ENCODE measurements at regions not wholly inside any gene's neighbourhood (a gene's known extent, or its start where the extent isn't known, plus 50 kb on each side); places are given as distances from the start of the nearest gene placed in this dataset.
"Not testable (repeated sequence)": the region's sequence is repeated elsewhere in the genome, so short reads cannot be mapped to it uniquely, and the experiment has no call there.

- no peak for DNase-seq
Measured at GRCh38 chr5:125226825-125227224, 480.4 kb upstream of the ZNF608 start.

GRCh38 chr5:125227333-125228095 is 481.1 kb upstream of the ZNF608 start:
- DNase-seq: no peak

GRCh38 chr5:125228363-125229070 is 482.1 kb upstream of the ZNF608 start:
- DNase-seq: no peak

- no peak for DNase-seq
Measured at GRCh38 chr5:125229556-125229955, 483.1 kb upstream of the ZNF608 start.

- DNase-seq: no peak
Measured at GRCh38 chr5:125232779-125233230, 486.4 kb upstream of the ZNF608 start.

- DNase-seq: no peak
Measured at GRCh38 chr5:125233944-125234343, 487.5 kb upstream of the ZNF608 start.

- no peak for DNase-seq
Measured at GRCh38 chr5:125236007-125236406, 489.6 kb upstream of the ZNF608 start.

- DNase-seq: no peak
Measured at GRCh38 chr5:125236981-125237380, 490.5 kb upstream of the ZNF608 start.

GRCh38 chr5:125244531-125244930 is 498.1 kb upstream of the ZNF608 start:
- DNase-seq: no peak

GRCh38 chr5:125245216-125245615 is 498.8 kb upstream of the ZNF608 start:
- DNase-seq: no peak

GRCh38 chr5:125249400-125249799 is 503.0 kb upstream of the ZNF608 start:
- DNase-seq: no peak

GRCh38 chr5:125251703-125252102 is 505.3 kb upstream of the ZNF608 start:
- DNase-seq: no peak

- not testable (repeated sequence) for DNase-seq
Measured at GRCh38 chr5:125253634-125254033, 507.2 kb upstream of the ZNF608 start.

- DNase-seq: no peak
Measured at GRCh38 chr5:125254267-125254666, 507.8 kb upstream of the ZNF608 start.

GRCh38 chr5:125256296-125256695 is 509.9 kb upstream of the ZNF608 start:
- no peak for DNase-seq

GRCh38 chr5:125257057-125257972 is 510.9 kb upstream of the ZNF608 start:
- no peak for DNase-seq

GRCh38 chr5:125257997-125258396 is 511.6 kb upstream of the ZNF608 start:
- DNase-seq: no peak

GRCh38 chr5:125258615-125259014 is 512.2 kb upstream of the ZNF608 start:
- no peak for DNase-seq

- no peak for DNase-seq
Measured at GRCh38 chr5:125261505-125262250, 515.2 kb upstream of the ZNF608 start.

- DNase-seq: no peak
Measured at GRCh38 chr5:125262782-125263181, 516.3 kb upstream of the ZNF608 start.

GRCh38 chr5:125263356-125263755 is 516.9 kb upstream of the ZNF608 start:
- no peak for DNase-seq

- DNase-seq: no peak
Measured at GRCh38 chr5:125266106-125266505, 519.7 kb upstream of the ZNF608 start.
